ENCODE measurements at regions not wholly inside any gene's neighbourhood (a gene's known extent, or its start where the extent isn't known, plus 50 kb on each side); places are given as distances from the start of the nearest gene placed in this dataset.

GRCh38 chr5:107808671-107809137, 138.0 kb upstream of the EFNA5 start:
- peak; percentile 36 to 61 for DNase-seq
- Mint-ChIP-seq H3K4me3 (ENCODE audit: unreplicated experiment) (no peak overlapping the region), H3K36me3 (ENCODE audit: insufficient read depth, unreplicated experiment) (no peaks in the 10 kb centered on the region), H3K27ac (ENCODE audit: unreplicated experiment) (no peak overlapping the region), H3K4me1 (ENCODE audit: low read depth, unreplicated experiment) (peaks cover 6% of the 10 kb centered on the region), H3K27me3 (ENCODE audit: insufficient read depth, unreplicated experiment) (no peaks in the 10 kb centered on the region), H3K9me3 (ENCODE audit: unreplicated experiment) (no peaks in the 10 kb centered on the region)
- no TSS peak for BruUV-seq (replicated peaks)
- ChIA-PET POLR2A (no interaction called here), CTCF (no interaction called here)
- intact Hi-C loops (cut with micrococcal nuclease; ENCODE audit: unreplicated experiment), result no loop called here
- no peaks in the 10 kb centered on the region for H3K36me3 ChIP-seq (ENCODE audit: control insufficient read depth, insufficient read depth, low read length)
- no peak overlapping the region for H3K4me3 ChIP-seq (ENCODE audit: low read depth, low read length)
- H3K27me3 ChIP-seq (replicated peaks; ENCODE audit: control insufficient read depth, insufficient read depth, low read length), result no peaks in the 10 kb centered on the region; the same call in 1 of the 2 replicates
- no peaks in the 10 kb centered on the region for H3K9me3 ChIP-seq
- no peak for TF ChIP-seq CTCF (IDR thresholded peaks at IDR 0.05; ENCODE audit: insufficient read depth in 1 of 2, low read depth in 1 of 2, low read length in 1 of 2, severe bottlenecking in 1 of 2, unreplicated experiment in 1 of 2)
- peaks cover 6% of the 10 kb centered on the region; the same call in 1 of the 2 replicates for H3K4me1 ChIP-seq

- Histone ChIP-seq H3K9me3 (no peaks in the 10 kb centered on the region), H3K4me1 (peaks cover 6% of the 10 kb centered on the region; the same call in 1 of the 2 replicates), H3K27me3 (replicated peaks; ENCODE audit: control insufficient read depth, insufficient read depth, low read length) (no peaks in the 10 kb centered on the region; the same call in 1 of the 2 replicates), H3K4me3 (ENCODE audit: low read depth, low read length) (no peak overlapping the region), H3K36me3 (ENCODE audit: control insufficient read depth, insufficient read depth, low read length) (no peaks in the 10 kb centered on the region)
- ChIA-PET CTCF (no interaction called here), POLR2A (no interaction called here)
- Mint-ChIP-seq H3K27me3 (ENCODE audit: insufficient read depth, unreplicated experiment) (no peaks in the 10 kb centered on the region), H3K4me1 (ENCODE audit: low read depth, unreplicated experiment) (peaks cover 6% of the 10 kb centered on the region), H3K9me3 (ENCODE audit: unreplicated experiment) (no peaks in the 10 kb centered on the region), H3K27ac (ENCODE audit: unreplicated experiment) (no peak overlapping the region), H3K36me3 (ENCODE audit: insufficient read depth, unreplicated experiment) (no peaks in the 10 kb centered on the region), H3K4me3 (ENCODE audit: unreplicated experiment) (no peak overlapping the region)
- no peak for DNase-seq
- intact Hi-C loops (cut with micrococcal nuclease; ENCODE audit: unreplicated experiment), result no loop called here
- TF ChIP-seq CTCF (IDR thresholded peaks at IDR 0.05; ENCODE audit: insufficient read depth in 1 of 2, low read depth in 1 of 2, low read length in 1 of 2, severe bottlenecking in 1 of 2, unreplicated experiment in 1 of 2), result no peak
- BruUV-seq (replicated peaks), result no TSS peak
These were observed 136.7 kb upstream of the EFNA5 start for GRCh38 chr5:107807431-107807830.

- no peaks in the 10 kb centered on the region for H3K36me3 Mint-ChIP-seq (ENCODE audit: insufficient read depth, unreplicated experiment)
- Histone ChIP-seq H3K27me3 (replicated peaks; ENCODE audit: control insufficient read depth, insufficient read depth, low read length) (no peaks in the 10 kb centered on the region; the same call in 1 of the 2 replicates), H3K4me1 (peaks cover 6% of the 10 kb centered on the region; the same call in 1 of the 2 replicates), H3K36me3 (ENCODE audit: control insufficient read depth, insufficient read depth, low read length) (no peaks in the 10 kb centered on the region), H3K9me3 (no peaks in the 10 kb centered on the region), H3K4me3 (ENCODE audit: low read depth, low read length) (no peak overlapping the region)
- H3K27me3 Mint-ChIP-seq (ENCODE audit: insufficient read depth, unreplicated experiment), result no peaks in the 10 kb centered on the region
- ChIA-PET CTCF (no interaction called here), POLR2A (no interaction called here)
- no peaks in the 10 kb centered on the region for H3K9me3 Mint-ChIP-seq (ENCODE audit: unreplicated experiment)
- intact Hi-C loops (cut with micrococcal nuclease; ENCODE audit: unreplicated experiment), result no loop called here
- no peak overlapping the region for H3K27ac Mint-ChIP-seq (ENCODE audit: unreplicated experiment)
- no TSS peak for BruUV-seq (replicated peaks)
- peaks cover 6% of the 10 kb centered on the region for H3K4me1 Mint-ChIP-seq (ENCODE audit: low read depth, unreplicated experiment)
- no peak for DNase-seq
- no peak overlapping the region for H3K4me3 Mint-ChIP-seq (ENCODE audit: unreplicated experiment)
- TF ChIP-seq CTCF (IDR thresholded peaks at IDR 0.05; ENCODE audit: insufficient read depth in 1 of 2, low read depth in 1 of 2, low read length in 1 of 2, severe bottlenecking in 1 of 2, unreplicated experiment in 1 of 2), result no peak
These were observed 136.0 kb upstream of the EFNA5 start for GRCh38 chr5:107806705-107807104.

Data from Caco-2 (cell line).